Fibroblast of lung (primary cell): ENCODE measurements at regions not wholly inside any gene's neighbourhood (a gene's known extent, or its start where the extent isn't known, plus 50 kb on each side); places are given as distances from the start of the nearest gene placed in this dataset.

Experiments
- DNase-seq, 2 donors: peaks; one replicate each; pipeline versions ENCODE4 v3.0.0 to v3.0.0-alpha.2; 2010; ENCODE audit warnings: low read depth in 2 of 2
- H2AFZ ChIP-seq: 2 replicates; pipeline ENCODE4 v1.5.1; 2012; ENCODE audit warnings: low read length, control low read depth, inconsistent platforms
- H3K27ac ChIP-seq: 2 replicates; pipeline ENCODE4 v1.5.1; 2011; ENCODE audit warnings: low read length, control low read depth; ENCODE audit not compliant: insufficient read depth
- H3K27me3 ChIP-seq: 2 replicates; pipeline ENCODE4 v1.5.1; 2011; ENCODE audit warnings: mild to moderate bottlenecking, low read length; ENCODE audit not compliant: control insufficient read depth, insufficient read depth
- H3K36me3 ChIP-seq: 2 replicates; pipeline ENCODE4 v1.5.1; 2011; ENCODE audit warnings: low read length; ENCODE audit not compliant: control insufficient read depth, insufficient read depth
- H3K4me1 ChIP-seq: 2 replicates; pipeline ENCODE4 v1.5.1; 2011; ENCODE audit warnings: low read length; ENCODE audit not compliant: control insufficient read depth, insufficient read depth; ENCODE audit errors: extremely low read depth
- H3K4me2 ChIP-seq: 2 replicates; pipeline ENCODE4 v1.5.1; 2011; ENCODE audit warnings: low read length, control low read depth; ENCODE audit not compliant: insufficient read depth; ENCODE audit errors: extremely low read depth
- H3K4me3 ChIP-seq, 4 experiments: fragments of 200-600 bp in 1 of 4; sonication (generic) in 1 of 4; replicated peaks in 1 of 4; 2 replicates each; pipeline ENCODE4 v1.5.1; 2011 to 2016; ENCODE audit warnings: low read length in 4 of 4, low read depth in 3 of 4, mild to moderate bottlenecking in 3 of 4, control low read depth in 2 of 4, inconsistent platforms in 1 of 4, mixed read lengths in 1 of 4; ENCODE audit not compliant: insufficient read depth in 1 of 4; ENCODE audit errors: control extremely low read depth in 1 of 4
- H3K79me2 ChIP-seq: 2 replicates; pipeline ENCODE4 v1.5.1; 2012; ENCODE audit warnings: mild to moderate bottlenecking, low read length, inconsistent platforms; ENCODE audit not compliant: control insufficient read depth, insufficient read depth
- H3K9ac ChIP-seq: 2 replicates; pipeline ENCODE4 v1.5.1; 2011; ENCODE audit warnings: mild to moderate bottlenecking, low read length, control low read depth; ENCODE audit not compliant: insufficient read depth
- H3K9me3 ChIP-seq: 2 replicates; pipeline ENCODE4 v1.5.1; 2012; ENCODE audit warnings: low read depth, low read length; ENCODE audit not compliant: control insufficient read depth, insufficient read depth
- H4K20me1 ChIP-seq: 2 replicates; pipeline ENCODE4 v1.5.1; 2011; ENCODE audit warnings: low read length; ENCODE audit not compliant: control insufficient read depth, insufficient read depth; ENCODE audit errors: extremely low read depth
- CTCF ChIP-seq, 2 donors: IDR thresholded peaks in 1 of 2; conservative IDR thresholded peaks in 1 of 2; 1 replicate in 1 of 2; 2 replicates in 1 of 2; pipeline ENCODE4 v1.5.1; 2011 to 2012; ENCODE audit warnings: low read length in 2 of 2, control low read depth in 1 of 2, inconsistent platforms in 1 of 2, low read depth in 1 of 2, mild to moderate bottlenecking in 1 of 2
- EZH2 ChIP-seq: IDR thresholded peaks from 2 replicates; pipeline ENCODE4 v1.5.1; 2012; ENCODE audit warnings: low read length, control low read depth, mild to moderate bottlenecking; ENCODE audit errors: missing control alignments

- H3K4me2 ChIP-seq = no peak overlapping the region
- no peaks in the 10 kb centered on the region for H3K27me3 ChIP-seq
- no peaks in the 10 kb centered on the region for H3K36me3 ChIP-seq
- H3K79me2 ChIP-seq = no peaks in the 10 kb centered on the region
- H3K9ac ChIP-seq = no peak overlapping the region
- H3K9me3 ChIP-seq = no peaks in the 10 kb centered on the region
- H4K20me1 ChIP-seq = no peaks in the 10 kb centered on the region
- H2AFZ ChIP-seq = no peak overlapping the region
- no peaks in the 10 kb centered on the region for H3K4me1 ChIP-seq
- DNase-seq = no peak
- no peak overlapping the region for H3K27ac ChIP-seq
- TF ChIP-seq CTCF (conservative IDR thresholded peaks at IDR 0.05 in 1 of 2, IDR thresholded peaks at IDR 0.05 in 1 of 2; ENCODE audit: low read depth in 1 of 2, low read length in 2 of 2) (no peak), EZH2 (no peak)
- no peak overlapping the region for H3K4me3 ChIP-seq
Observed at GRCh38 chr13:73317140-73317539, 258.3 kb downstream of the KLF5 start.

GRCh38 chr13:73310366-73310765, 251.6 kb downstream of the KLF5 start:
- no peaks in the 10 kb centered on the region for H3K9me3 ChIP-seq
- H2AFZ ChIP-seq = no peak overlapping the region
- H3K4me1 ChIP-seq = no peaks in the 10 kb centered on the region
- H3K27me3 ChIP-seq = no peaks in the 10 kb centered on the region
- no peak overlapping the region for H3K9ac ChIP-seq
- no peaks in the 10 kb centered on the region for H3K36me3 ChIP-seq
- H3K4me3 ChIP-seq = no peak overlapping the region
- DNase-seq = no peak
- TF ChIP-seq EZH2 (no peak), CTCF (conservative IDR thresholded peaks at IDR 0.05 in 1 of 2, IDR thresholded peaks at IDR 0.05 in 1 of 2; ENCODE audit: low read depth in 1 of 2, low read length in 2 of 2) (no peak)
- no peaks in the 10 kb centered on the region for H4K20me1 ChIP-seq
- no peaks in the 10 kb centered on the region for H3K79me2 ChIP-seq
- H3K4me2 ChIP-seq = no peak overlapping the region
- H3K27ac ChIP-seq = no peak overlapping the region

GRCh38 chr13:73307481-73307880, 248.7 kb downstream of the KLF5 start:
- no peak for TF ChIP-seq EZH2
- no peak for TF ChIP-seq CTCF (conservative IDR thresholded peaks at IDR 0.05 in 1 of 2, IDR thresholded peaks at IDR 0.05 in 1 of 2; ENCODE audit: low read depth in 1 of 2, low read length in 2 of 2)
- H3K27me3 ChIP-seq = no peaks in the 10 kb centered on the region
- H3K36me3 ChIP-seq = no peaks in the 10 kb centered on the region
- H3K4me3 ChIP-seq = no peak overlapping the region
- no peak overlapping the region for H3K4me2 ChIP-seq
- H3K4me1 ChIP-seq = no peaks in the 10 kb centered on the region
- H3K79me2 ChIP-seq = no peaks in the 10 kb centered on the region
- no peaks in the 10 kb centered on the region for H4K20me1 ChIP-seq
- no peak overlapping the region for H3K9ac ChIP-seq
- DNase-seq = no peak
- no peaks in the 10 kb centered on the region for H3K9me3 ChIP-seq
- no peak overlapping the region for H2AFZ ChIP-seq
- H3K27ac ChIP-seq = no peak overlapping the region
